PFSK-1 (cell line): ENCODE measurements at regions not wholly inside any gene's neighbourhood (a gene's known extent, or its start where the extent isn't known, plus 50 kb on each side); places are given as distances from the start of the nearest gene placed in this dataset.

Source experiments
- FOXP2 ChIP-seq: optimal IDR thresholded peaks from 2 replicates; pipeline ENCODE3; 2011; ENCODE audit warnings: borderline replicate concordance, control low read depth, inconsistent platforms; ENCODE audit not compliant: insufficient read depth; ENCODE audit errors: extremely low read length, extremely low read depth
- POLR2AphosphoS5 ChIP-seq: IDR thresholded peaks from 2 replicates; pipeline ENCODE4 v1.6.1; 2012; ENCODE audit warnings: low read depth, mild to moderate bottlenecking, control low read depth, low read length, moderate library complexity
- REST ChIP-seq, 2 experiments: IDR thresholded peaks; 2 replicates each; pipeline versions ENCODE4 v1.6.1 to v1.8.0; 2011 to 2012; ENCODE audit warnings: low read depth in 2 of 2, low read length in 2 of 2, control low read depth in 1 of 2, inconsistent platforms in 1 of 2, mild to moderate bottlenecking in 1 of 2, moderate library complexity in 1 of 2; ENCODE audit not compliant: insufficient read depth in 1 of 2
- SIN3A ChIP-seq: IDR thresholded peaks from 2 replicates; pipeline ENCODE4 v1.6.1; 2012; ENCODE audit warnings: mild to moderate bottlenecking, low read length, moderate library complexity, borderline replicate concordance; ENCODE audit not compliant: insufficient read depth
- TAF1 ChIP-seq: IDR thresholded peaks from 2 replicates; pipeline ENCODE4 v1.6.1; 2012; ENCODE audit warnings: low read length, control low read depth, borderline replicate concordance; ENCODE audit not compliant: insufficient read depth

DNA sequence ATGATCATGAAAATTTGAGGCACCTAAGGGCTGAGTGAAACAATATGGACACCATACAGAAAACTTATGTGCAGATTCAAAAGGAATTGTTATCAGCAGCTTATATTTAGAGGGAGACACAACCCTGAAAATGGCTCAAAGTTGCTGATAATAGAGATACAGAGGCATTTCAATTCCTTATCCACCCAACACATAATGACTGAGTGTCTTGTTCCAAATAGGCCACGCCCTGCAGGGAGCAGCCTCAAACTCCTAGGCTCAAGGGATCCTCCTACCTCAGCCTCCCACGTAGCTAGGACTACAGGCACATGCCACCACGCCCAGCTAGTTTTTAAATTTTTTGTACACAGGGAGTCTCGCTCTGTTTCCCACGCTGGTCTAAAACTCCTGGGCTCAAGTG, 79.0 kb downstream of the LBH start:
- no peak for TF ChIP-seq FOXP2
- no peak for TF ChIP-seq TAF1
- TF ChIP-seq SIN3A, result no peak
- no peak for TF ChIP-seq POLR2AphosphoS5

DNA sequence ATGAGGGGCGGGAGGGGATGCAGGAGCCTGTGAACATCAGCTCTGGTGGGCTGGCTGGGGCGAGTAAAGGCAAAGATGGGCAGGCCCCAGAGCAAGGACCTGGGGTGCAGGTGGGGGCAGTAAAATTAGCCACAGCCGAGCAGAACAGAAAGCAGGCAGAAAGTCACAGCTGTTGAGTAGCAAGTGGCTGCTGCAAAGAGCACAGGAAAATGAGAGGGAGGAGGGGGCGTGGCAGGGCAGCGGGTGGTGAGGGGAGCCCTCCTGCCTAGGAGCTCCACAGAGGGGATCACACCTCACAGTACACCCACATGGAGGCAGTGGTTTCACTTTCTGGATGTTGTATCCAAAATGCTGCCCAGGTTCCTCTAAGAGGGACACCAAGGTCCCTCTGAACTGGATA, 79.6 kb downstream of the LBH start:
- no peak for TF ChIP-seq FOXP2
- no peak for TF ChIP-seq REST (IDR thresholded peaks at IDR 0.05; ENCODE audit: insufficient read depth in 1 of 2, low read depth in 2 of 2, low read length in 2 of 2)
- no peak for TF ChIP-seq POLR2AphosphoS5
- TF ChIP-seq TAF1, result no peak
- no peak for TF ChIP-seq SIN3A

- TF ChIP-seq SIN3A (no peak), REST (IDR thresholded peaks at IDR 0.05; ENCODE audit: insufficient read depth in 1 of 2, low read depth in 2 of 2, low read length in 2 of 2) (no peak), TAF1 (no peak), POLR2AphosphoS5 (no peak)
Measured at GRCh38 chr2:30311711-30312110, 80.4 kb downstream of the LBH start.

- TF ChIP-seq REST (IDR thresholded peaks at IDR 0.05; ENCODE audit: insufficient read depth in 1 of 2, low read depth in 2 of 2, low read length in 2 of 2) (no peak), FOXP2 (no peak), TAF1 (no peak), POLR2AphosphoS5 (no peak), SIN3A (no peak)
Measured at GRCh38 chr2:30312916-30313315, 81.6 kb downstream of the LBH start.

GRCh38 chr2:30314981-30315380, 83.6 kb downstream of the LBH start:
- no peak for TF ChIP-seq POLR2AphosphoS5
- TF ChIP-seq TAF1, result no peak
- TF ChIP-seq REST (IDR thresholded peaks at IDR 0.05; ENCODE audit: insufficient read depth in 1 of 2, low read depth in 2 of 2, low read length in 2 of 2), result no peak
- TF ChIP-seq SIN3A, result no peak
- no peak for TF ChIP-seq FOXP2
